Testis (tissue), 2 donors: ENCODE measurements at regions not wholly inside any gene's neighbourhood (a gene's known extent, or its start where the extent isn't known, plus 50 kb on each side); places are given as distances from the start of the nearest gene placed in this dataset.

ENCODE experiments used
- DNase-seq: peaks from one replicate; pipeline ENCODE4 v3.0.0-alpha.2; 2019
- H3K27ac ChIP-seq, 2 donors: fragments of 200-600 bp; sonication (generic); one replicate each; pipeline ENCODE4 v1.5.1; 2019
- H3K27me3 ChIP-seq: fragments of 200-600 bp; sonication (generic); one replicate; pipeline ENCODE4 v1.5.1; 2019
- H3K36me3 ChIP-seq: fragments of 200-600 bp; sonication (generic); one replicate; pipeline ENCODE4 v1.5.1; 2017; ENCODE audit warnings: low read depth; ENCODE audit errors: missing control alignments
- H3K4me1 ChIP-seq: fragments of 200-600 bp; sonication (generic); one replicate; pipeline ENCODE4 v1.5.1; 2019
- H3K4me3 ChIP-seq, 2 donors: fragments of 200-600 bp; sonication (generic); one replicate each; pipeline ENCODE4 v1.5.1; 2017 to 2019
- H3K9me3 ChIP-seq: fragments of 200-600 bp; sonication (generic); one replicate; pipeline ENCODE4 v1.5.1; 2017
- CTCF ChIP-seq, 3 experiments: fragments of 450-650 bp in 2 of 3; fragments of 200-600 bp in 1 of 3; sonication (generic) in 1 of 3; IDR thresholded peaks; one replicate each; pipeline ENCODE4 v1.5.1; 2016 to 2019; ENCODE audit warnings: antibody characterized with exemption in 3 of 3, mild to moderate bottlenecking in 2 of 3, moderate library complexity in 1 of 3
- POLR2A ChIP-seq: fragments of 450-650 bp; IDR thresholded peaks from one replicate; pipeline ENCODE4 v1.6.1; 2017; ENCODE audit warnings: antibody characterized with exemption, mild to moderate bottlenecking, moderate library complexity
- WGBS, 2 donors: methylation state at CpG; one replicate each; pipeline ENCODE4 v1.1.5; 2018; 5-methylcytosine and 5-hydroxymethylcytosine counted together
- intact Hi-C: fragments of 100-400 bp; cut with DNase I; formaldehyde crosslinking; loops from one replicate; pipeline ENCODE4 v1.15.1; 2023; ENCODE audit warnings: low total_unique reads

GRCh38 chr2:120587279-120587996 lies 148.2 kb upstream of the GLI2 start:
- Histone ChIP-seq H3K4me3 (peak overlapping the region; percentile 34 to 48), H3K36me3 (no peaks in the 10 kb centered on the region), H3K27ac (no peak overlapping the region), H3K4me1 (peaks cover 3% of the 10 kb centered on the region), H3K27me3 (no peaks in the 10 kb centered on the region), H3K9me3 (no peaks in the 10 kb centered on the region)
- TF ChIP-seq CTCF (IDR thresholded peaks at IDR 0.05), result no peak
- TF ChIP-seq POLR2A, result no peak
- WGBS, 2 donors, result 19 to 21% methylated on average over 23 to 63 of the region's 68 CpGs
- intact Hi-C loops, result no loop called here
- no peak for DNase-seq

- Histone ChIP-seq H3K27ac (no peak overlapping the region), H3K9me3 (no peaks in the 10 kb centered on the region), H3K27me3 (no peaks in the 10 kb centered on the region), H3K4me1 (peaks cover 3% of the 10 kb centered on the region), H3K36me3 (no peaks in the 10 kb centered on the region), H3K4me3 (no peak overlapping the region)
- TF ChIP-seq CTCF (IDR thresholded peaks at IDR 0.05), result no peak
- TF ChIP-seq POLR2A, result no peak
- no peak for DNase-seq
- WGBS, 2 donors, result 64 to 75% methylated on average over 6 of the region's 6 CpGs
- intact Hi-C loops, result no loop called here
These were observed 147.7 kb upstream of the GLI2 start for GRCh38 chr2:120587997-120588336.

GRCh38 chr2:120589771-120590608 lies 145.7 kb upstream of the GLI2 start:
- intact Hi-C loops, result no loop called here
- 85 to 90% methylated on average over 8 of the region's 8 CpGs for WGBS, 2 donors

GRCh38 chr2:120590841-120591240 lies 144.8 kb upstream of the GLI2 start:
- no peaks in the 10 kb centered on the region for H3K36me3 ChIP-seq
- TF ChIP-seq POLR2A, result no peak
- TF ChIP-seq CTCF (IDR thresholded peaks at IDR 0.05), result no peak
- no peak overlapping the region for H3K27ac ChIP-seq
- intact Hi-C loops, result no loop called here
- no peak for DNase-seq
- WGBS, 2 donors, result 95 to 100% methylated on average over 1 of the region's 1 CpG
- peaks cover 3% of the 10 kb centered on the region for H3K4me1 ChIP-seq
- H3K4me3 ChIP-seq, result no peak overlapping the region
- H3K9me3 ChIP-seq, result no peaks in the 10 kb centered on the region
- no peaks in the 10 kb centered on the region for H3K27me3 ChIP-seq

More at GRCh38 chr2:120589771-120590608, 145.7 kb upstream of the GLI2 start:
- Histone ChIP-seq H3K27me3 (no peaks in the 10 kb centered on the region), H3K4me3 (no peak overlapping the region), H3K4me1 (peaks cover 3% of the 10 kb centered on the region), H3K36me3 (no peaks in the 10 kb centered on the region), H3K9me3 (no peaks in the 10 kb centered on the region), H3K27ac (no peak overlapping the region)
- TF ChIP-seq POLR2A (no peak), CTCF (IDR thresholded peaks at IDR 0.05) (no peak)
- no peak for DNase-seq
